ENCODE measurements at regions not wholly inside any gene's neighbourhood (a gene's known extent, or its start where the extent isn't known, plus 50 kb on each side); places are given as distances from the start of the nearest gene placed in this dataset.
"Not testable (repeated sequence)": the region's sequence is repeated elsewhere in the genome, so short reads cannot be mapped to it uniquely, and the experiment has no call there.

DNA sequence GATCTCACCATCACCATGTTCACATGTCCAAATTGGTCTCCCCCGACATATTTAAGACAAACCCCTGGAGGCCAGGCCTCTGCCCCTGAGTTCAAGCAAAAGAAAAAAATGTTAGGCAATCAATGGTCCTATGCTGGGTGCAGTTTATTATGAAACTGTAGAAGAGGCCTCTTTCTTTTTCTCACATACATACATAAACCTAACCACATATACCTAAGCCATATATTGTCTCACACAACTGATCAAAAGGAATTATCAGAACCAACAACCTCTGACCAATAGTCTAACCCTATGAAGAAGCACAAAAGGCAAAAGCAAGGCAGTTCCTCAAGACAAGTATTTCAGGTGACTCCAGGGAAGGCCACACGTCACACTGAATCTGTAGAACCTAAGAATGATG is 49.9 kb downstream of the ILRUN start:
- H3K4me3 ChIP-seq, result no peak overlapping the region
- DNase-seq, result no peak
- TF ChIP-seq, protein P1, sequence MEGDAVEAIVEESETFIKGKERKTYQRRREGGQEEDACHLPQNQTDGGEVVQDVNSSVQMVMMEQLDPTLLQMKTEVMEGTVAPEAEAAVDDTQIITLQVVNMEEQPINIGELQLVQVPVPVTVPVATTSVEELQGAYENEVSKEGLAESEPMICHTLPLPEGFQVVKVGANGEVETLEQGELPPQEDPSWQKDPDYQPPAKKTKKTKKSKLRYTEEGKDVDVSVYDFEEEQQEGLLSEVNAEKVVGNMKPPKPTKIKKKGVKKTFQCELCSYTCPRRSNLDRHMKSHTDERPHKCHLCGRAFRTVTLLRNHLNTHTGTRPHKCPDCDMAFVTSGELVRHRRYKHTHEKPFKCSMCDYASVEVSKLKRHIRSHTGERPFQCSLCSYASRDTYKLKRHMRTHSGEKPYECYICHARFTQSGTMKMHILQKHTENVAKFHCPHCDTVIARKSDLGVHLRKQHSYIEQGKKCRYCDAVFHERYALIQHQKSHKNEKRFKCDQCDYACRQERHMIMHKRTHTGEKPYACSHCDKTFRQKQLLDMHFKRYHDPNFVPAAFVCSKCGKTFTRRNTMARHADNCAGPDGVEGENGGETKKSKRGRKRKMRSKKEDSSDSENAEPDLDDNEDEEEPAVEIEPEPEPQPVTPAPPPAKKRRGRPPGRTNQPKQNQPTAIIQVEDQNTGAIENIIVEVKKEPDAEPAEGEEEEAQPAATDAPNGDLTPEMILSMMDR (IDR thresholded peaks at IDR 0.05), result no peak
- H3K27me3 ChIP-seq, result no peaks in the 10 kb centered on the region
- H3K4me1 ChIP-seq, result peaks cover 0 to 9% (median 4%) of the 10 kb centered on the region in 4 donors
- H3K9me3 ChIP-seq, result no peaks in the 10 kb centered on the region
- no peak overlapping the region for H3K27ac ChIP-seq
- peaks cover 9 to 25% (median 17%) of the 10 kb centered on the region in 3 donors for H3K36me3 ChIP-seq
- intact Hi-C loops (cut with DNase I; ENCODE audit: low total_unique reads), result no loop called here

DNA sequence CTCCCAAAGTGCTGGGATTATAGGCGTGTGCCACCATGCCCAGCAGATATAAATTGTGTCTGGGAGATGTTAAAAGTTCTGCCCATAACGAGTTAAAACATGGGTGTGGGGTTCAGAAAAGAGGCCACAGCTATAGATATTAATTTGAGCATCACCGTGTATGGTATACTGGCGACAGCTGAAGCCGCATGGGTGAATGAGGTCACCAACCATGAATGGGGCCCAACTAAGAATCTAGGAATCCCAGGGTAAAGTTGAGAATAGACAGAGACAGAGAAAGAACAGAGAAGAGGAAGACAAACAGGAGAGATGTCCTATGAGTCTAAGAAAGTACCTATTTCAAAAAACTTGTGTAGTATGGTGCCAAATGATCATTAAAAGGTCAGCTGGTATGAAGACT is 50.9 kb downstream of the ILRUN start:
- intact Hi-C loops (cut with DNase I; ENCODE audit: low total_unique reads), result no loop called here
- Histone ChIP-seq H3K4me3 (no peak overlapping the region), H3K4me1 (peaks cover 0 to 5% (median 0%) of the 10 kb centered on the region in 4 donors), H3K27me3 (no peaks in the 10 kb centered on the region), H3K27ac (no peak overlapping the region), H3K36me3 (peaks cover 9 to 25% (median 17%) of the 10 kb centered on the region in 3 donors), H3K9me3 (no peaks in the 10 kb centered on the region)
- DNase-seq, result no peak
- TF ChIP-seq, protein P1 (IDR thresholded peaks at IDR 0.05), result no peak

DNA sequence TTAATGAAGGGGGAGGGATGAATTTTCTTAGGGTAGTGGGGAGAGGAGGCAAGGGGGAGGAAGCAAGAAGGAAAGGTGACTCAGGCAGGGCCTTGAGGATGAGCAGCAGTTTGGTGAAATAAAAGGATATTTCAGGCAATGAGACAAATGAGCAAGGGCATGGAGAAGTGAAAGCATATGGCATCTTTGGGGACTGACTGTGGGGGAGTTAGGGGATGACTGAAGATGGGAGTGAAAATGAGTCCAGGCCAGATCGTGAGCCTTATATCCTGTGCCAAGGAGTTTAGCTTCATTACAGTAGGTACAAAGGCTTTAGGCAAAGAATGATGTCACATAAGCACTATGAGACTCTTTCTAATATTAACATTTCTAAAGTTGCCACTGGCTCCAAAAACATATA is 51.9 kb downstream of the ILRUN start:
- Histone ChIP-seq H3K36me3 (peaks cover 9 to 25% (median 17%) of the 10 kb centered on the region in 3 donors), H3K4me1 (peaks cover 0 to 5% (median 0%) of the 10 kb centered on the region in 4 donors), H3K27me3 (no peaks in the 10 kb centered on the region), H3K27ac (no peak overlapping the region), H3K4me3 (no peak overlapping the region), H3K9me3 (no peaks in the 10 kb centered on the region)
- TF ChIP-seq, protein P1 (IDR thresholded peaks at IDR 0.05), result no peak
- intact Hi-C loops (cut with DNase I; ENCODE audit: low total_unique reads), result no loop called here
- DNase-seq, result no peak

DNA sequence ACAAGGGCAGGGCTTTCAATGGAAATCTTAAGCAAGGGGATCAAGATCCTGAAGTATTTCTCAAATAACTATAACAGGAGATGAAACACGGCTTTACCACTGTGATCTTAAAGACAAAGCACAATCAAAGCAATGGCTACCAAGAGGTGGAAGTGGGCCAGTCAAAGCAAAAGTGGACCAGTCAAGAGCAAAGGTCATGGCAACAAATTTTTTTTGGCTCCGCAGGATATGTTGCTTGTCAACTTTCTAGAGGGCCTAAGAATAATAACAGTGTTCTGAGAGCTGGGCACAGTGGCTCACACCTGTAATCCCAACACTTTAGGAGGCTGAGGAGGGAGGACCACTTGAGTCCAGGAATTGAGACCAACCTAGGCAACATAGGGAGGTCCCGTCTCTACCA is 54.1 kb downstream of the ILRUN start:
- H3K4me3 ChIP-seq, result no peak overlapping the region
- intact Hi-C loops (cut with DNase I; ENCODE audit: low total_unique reads), result no loop called here
- H3K27ac ChIP-seq, result no peak overlapping the region
- DNase-seq, result no peak
- no peaks in the 10 kb centered on the region for H3K4me1 ChIP-seq
- H3K27me3 ChIP-seq, result no peaks in the 10 kb centered on the region
- H3K36me3 ChIP-seq, result peaks cover 9 to 25% (median 17%) of the 10 kb centered on the region in 3 donors
- TF ChIP-seq, protein P1 (IDR thresholded peaks at IDR 0.05), result no peak
- no peaks in the 10 kb centered on the region for H3K9me3 ChIP-seq

DNA sequence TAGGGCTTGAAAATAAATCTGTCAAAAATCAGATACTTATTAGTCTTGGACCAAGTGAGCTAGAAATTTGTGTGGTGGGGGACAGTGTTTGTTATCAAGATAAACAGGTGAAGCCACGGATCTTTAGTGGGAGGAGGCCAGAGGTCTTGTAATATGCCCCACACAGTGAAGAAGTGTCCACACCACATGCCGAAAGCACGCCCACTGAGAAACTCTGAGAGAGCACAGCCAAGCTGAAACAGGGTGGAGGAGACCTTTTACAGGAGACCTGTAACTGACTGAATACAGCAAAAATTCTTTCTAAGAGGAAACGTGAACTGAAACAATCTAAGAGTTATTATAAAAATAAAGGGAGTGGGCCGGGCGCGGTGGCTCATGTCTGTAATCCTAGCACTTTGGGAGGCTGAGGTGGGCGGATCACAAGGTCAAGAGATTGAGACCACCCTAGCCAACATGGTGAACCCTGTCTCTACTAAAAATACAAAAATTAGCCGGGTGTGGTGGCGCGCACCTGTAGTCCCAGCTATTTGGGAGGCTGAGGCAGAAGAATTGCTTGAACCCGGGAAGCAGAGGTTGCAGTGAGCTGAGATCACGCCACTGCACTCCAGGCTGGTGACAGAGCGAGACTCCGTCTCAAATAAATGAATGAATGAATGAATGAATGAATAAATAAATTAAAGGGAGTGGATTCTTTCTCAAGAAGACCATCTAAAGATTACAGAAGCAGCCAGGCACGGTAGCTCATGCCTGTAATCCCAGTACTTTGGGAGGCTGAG is 56.3 kb downstream of the ILRUN start:
- H3K27ac ChIP-seq; H3K9me3 ChIP-seq; DNase-seq; H3K27me3 ChIP-seq; H3K4me1 ChIP-seq; intact Hi-C loops (cut with DNase I; ENCODE audit: low total_unique reads); H3K4me3 ChIP-seq: not testable (repeated sequence)
- H3K36me3 ChIP-seq, result peaks cover 0 to 19% (median 8%) of the 10 kb centered on the region in 3 donors

DNA sequence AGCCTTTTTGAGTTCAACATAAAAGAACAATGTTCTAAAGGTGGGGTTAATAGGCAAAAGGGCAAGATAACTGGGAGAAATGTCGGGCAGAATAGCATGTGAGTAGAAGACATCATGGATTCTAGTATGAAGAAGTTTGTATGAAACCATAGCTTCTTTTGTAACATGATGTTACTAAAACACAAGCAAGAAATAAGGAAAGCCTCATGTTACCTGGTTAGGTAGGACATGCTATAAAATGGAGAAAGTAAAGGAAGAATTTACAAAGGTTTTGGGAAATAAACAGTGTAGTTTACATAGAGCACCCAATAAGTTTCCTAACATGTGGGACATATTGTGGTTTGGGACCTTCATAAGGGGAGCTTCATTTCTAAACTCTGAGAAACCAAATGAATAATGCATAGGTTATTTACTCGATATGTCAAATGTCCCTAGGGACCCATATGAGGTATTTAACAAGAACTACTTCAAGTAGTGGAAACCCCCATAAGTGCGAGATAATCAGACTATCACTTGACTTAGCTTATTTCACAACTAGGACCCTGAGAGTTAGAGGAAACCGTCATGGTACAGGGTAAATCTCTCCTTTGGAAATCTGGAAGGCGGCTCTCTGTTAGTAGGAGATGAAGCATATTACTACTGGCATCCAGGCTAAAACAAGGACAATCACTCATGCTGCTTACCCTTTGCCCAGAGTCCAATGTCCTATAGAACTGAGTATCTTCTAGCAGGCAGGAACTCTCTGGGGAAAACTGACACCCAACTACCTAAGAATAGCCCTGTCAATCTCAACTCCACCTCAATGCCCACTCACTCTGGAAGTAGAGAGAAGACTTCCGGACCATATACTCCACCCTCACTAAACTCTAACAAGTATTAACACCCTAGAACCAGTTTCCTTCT is 57.5 kb downstream of the ILRUN start:
- H3K36me3 ChIP-seq, result peaks cover 0 to 10% (median 0%) of the 10 kb centered on the region in 3 donors
- TF ChIP-seq, protein P1 (IDR thresholded peaks at IDR 0.05), result no peak
- no peaks in the 10 kb centered on the region for H3K4me1 ChIP-seq
- H3K4me3 ChIP-seq, result no peak overlapping the region
- intact Hi-C loops (cut with DNase I; ENCODE audit: low total_unique reads), result no loop called here
- no peak for DNase-seq
- H3K9me3 ChIP-seq, result no peaks in the 10 kb centered on the region
- H3K27me3 ChIP-seq, result no peaks in the 10 kb centered on the region
- H3K27ac ChIP-seq, result no peak overlapping the region

Measured in tibial artery (tissue), 4 donors.